Body of pancreas (tissue), 4 donors: ENCODE measurements at regions not wholly inside any gene's neighbourhood (a gene's known extent, or its start where the extent isn't known, plus 50 kb on each side); places are given as distances from the start of the nearest gene placed in this dataset.

ENCODE experiments used
- POLR2A ChIP-seq, 3 donors: fragments of 450-650 bp; IDR thresholded peaks; one replicate each; pipeline ENCODE4 v1.6.1; 2016; ENCODE audit warnings: antibody characterized with exemption in 3 of 3, mild to moderate bottlenecking in 2 of 3
- TF ChIP-seq, protein P1 (sequence below), 7 experiments: fragments of 450-650 bp in 4 of 7; fragments of 200-600 bp in 3 of 7; sonication (generic) in 3 of 7; IDR thresholded peaks; one replicate each; pipeline ENCODE4 v1.5.1; 2016 to 2019; ENCODE audit warnings: antibody characterized with exemption in 7 of 7

GRCh38 chr22:48180631-48181030 is 1418.2 kb downstream of the TBC1D22A start:
- TF ChIP-seq, protein P1, sequence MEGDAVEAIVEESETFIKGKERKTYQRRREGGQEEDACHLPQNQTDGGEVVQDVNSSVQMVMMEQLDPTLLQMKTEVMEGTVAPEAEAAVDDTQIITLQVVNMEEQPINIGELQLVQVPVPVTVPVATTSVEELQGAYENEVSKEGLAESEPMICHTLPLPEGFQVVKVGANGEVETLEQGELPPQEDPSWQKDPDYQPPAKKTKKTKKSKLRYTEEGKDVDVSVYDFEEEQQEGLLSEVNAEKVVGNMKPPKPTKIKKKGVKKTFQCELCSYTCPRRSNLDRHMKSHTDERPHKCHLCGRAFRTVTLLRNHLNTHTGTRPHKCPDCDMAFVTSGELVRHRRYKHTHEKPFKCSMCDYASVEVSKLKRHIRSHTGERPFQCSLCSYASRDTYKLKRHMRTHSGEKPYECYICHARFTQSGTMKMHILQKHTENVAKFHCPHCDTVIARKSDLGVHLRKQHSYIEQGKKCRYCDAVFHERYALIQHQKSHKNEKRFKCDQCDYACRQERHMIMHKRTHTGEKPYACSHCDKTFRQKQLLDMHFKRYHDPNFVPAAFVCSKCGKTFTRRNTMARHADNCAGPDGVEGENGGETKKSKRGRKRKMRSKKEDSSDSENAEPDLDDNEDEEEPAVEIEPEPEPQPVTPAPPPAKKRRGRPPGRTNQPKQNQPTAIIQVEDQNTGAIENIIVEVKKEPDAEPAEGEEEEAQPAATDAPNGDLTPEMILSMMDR (IDR thresholded peaks at IDR 0.05): no peak
- TF ChIP-seq POLR2A (IDR thresholded peaks at IDR 0.05): no peak
